K562 (cell line): ENCODE measurements at regions not wholly inside any gene's neighbourhood (a gene's known extent, or its start where the extent isn't known, plus 50 kb on each side); places are given as distances from the start of the nearest gene placed in this dataset.

Experiments used
- ATAC-seq: fragments of 200-7000 bp; cut with Tn5 transposase; 3 replicates; pipeline ENCODE4 v1.9.1; 2020; ENCODE audit warnings: moderate library complexity
- BruUV-seq: library from RNA; stranded (reverse); fragments of 400-500 nt; replicated peaks from 2 replicates; lab custom pipeline; 2021; lab: Mats Ljungman, UMichigan
- CTCF ChIA-PET: fragments of 300-600 bp; formaldehyde crosslinking; extraction: SDS; loops from one replicate; lab custom pipeline; 2021; ENCODE audit warnings: low intra/inter-chr PET ratio; lab: Yijun Ruan, JAX
- POLR2A ChIA-PET: fragments of 300-600, 350-650 bp; sonication (Branson Sonifier 250); formaldehyde crosslinking; extraction: SDS; loops from one replicate; lab custom pipeline; 2021; ENCODE audit warnings: antibody characterized with exemption, inconsistent platforms; lab: Yijun Ruan, JAX
- DNase-seq, 4 experiments: peaks; one replicate each; pipeline versions ENCODE4 v3.0.0 to v3.0.0-alpha.2; 2011 to 2018; ENCODE audit warnings: low spot score in 3 of 4, mixed read lengths in 3 of 4; ENCODE audit errors: extremely low read depth in 1 of 4
- FAIRE-seq: peaks from 2 replicates; lab custom pipeline; 2011; peaks lifted over from hg19 to GRCh38; lab: Jason Lieb, UNC
- H2AFZ ChIP-seq: 2 replicates; pipeline ENCODE4 v1.6.0; 2011; ENCODE audit warnings: low read depth, low read length, control low read depth, inconsistent platforms
- H3K27ac ChIP-seq: fragments of 200-600 bp; 3 replicates; pipeline ENCODE4 v1.8.0; 2011; ENCODE audit warnings: low read depth, mild to moderate bottlenecking, control low read depth, inconsistent platforms, low read length, moderate library complexity, mixed read lengths; ENCODE audit errors: extremely low read depth
- H3K27me3 ChIP-seq, 2 experiments: fragments of 300-600 bp in 1 of 2; 2 replicates in 1 of 2; 3 replicates in 1 of 2; pipeline versions ENCODE4 v1.6.0 to v1.8.0; 2011; ENCODE audit warnings: inconsistent platforms in 2 of 2, low read length in 2 of 2, mild to moderate bottlenecking in 1 of 2, mixed read lengths in 1 of 2, moderate library complexity in 1 of 2; ENCODE audit not compliant: control insufficient read depth in 2 of 2, insufficient read depth in 2 of 2
- H3K36me3 ChIP-seq: fragments of 300-600 bp; 3 replicates; pipeline ENCODE4 v1.8.0; 2011; ENCODE audit warnings: mild to moderate bottlenecking, low read length, inconsistent platforms; ENCODE audit not compliant: control insufficient read depth, insufficient read depth
- H3K4me1 ChIP-seq, 2 experiments: fragments of 200-600 bp in 1 of 2; replicated peaks in 1 of 2; 2 replicates in 1 of 2; 3 replicates in 1 of 2; pipeline versions ENCODE4 v1.5.1 to v1.8.0; 2011; ENCODE audit warnings: inconsistent platforms in 2 of 2, low read length in 2 of 2, mild to moderate bottlenecking in 1 of 2, mixed read lengths in 1 of 2, moderate library complexity in 1 of 2; ENCODE audit not compliant: control insufficient read depth in 2 of 2, insufficient read depth in 2 of 2
- H3K4me2 ChIP-seq: 2 replicates; pipeline ENCODE4 v1.6.1; 2011; ENCODE audit warnings: low read length, control low read depth, inconsistent platforms, mixed read lengths; ENCODE audit not compliant: insufficient read depth
- H3K4me3 ChIP-seq: fragments of 200-600 bp; sonication (generic), shearing (Covaris generic); 2 replicates; pipeline ENCODE4 v1.5.1; 2016; ENCODE audit warnings: control low read depth, inconsistent platforms
- H3K79me2 ChIP-seq: fragments of 200-600 bp; 3 replicates; pipeline ENCODE4 v1.8.0; 2011; ENCODE audit warnings: low read length, inconsistent platforms; ENCODE audit not compliant: control insufficient read depth, insufficient read depth
- H3K9ac ChIP-seq, 2 experiments: 2 replicates each; pipeline versions ENCODE4 v1.6.0 to v1.6.1; 2011; ENCODE audit warnings: low read depth in 2 of 2, low read length in 2 of 2, control low read depth in 1 of 2, inconsistent platforms in 1 of 2, mild to moderate bottlenecking in 1 of 2, mixed read lengths in 1 of 2; ENCODE audit not compliant: insufficient read depth in 1 of 2
- H3K9me1 ChIP-seq: one replicate; pipeline ENCODE4 v1.6.0; 2011; ENCODE audit warnings: inconsistent platforms, mild to moderate bottlenecking, low read length, moderate library complexity; ENCODE audit not compliant: control insufficient read depth, insufficient read depth
- H3K9me3 ChIP-seq: replicated peaks from 2 replicates; pipeline ENCODE4 v1.5.1; 2011; ENCODE audit warnings: low read depth, low read length, inconsistent platforms; ENCODE audit not compliant: control insufficient read depth, insufficient read depth
- H4K20me1 ChIP-seq: replicated peaks from 2 replicates; pipeline ENCODE4 v1.6.1; 2011; ENCODE audit warnings: low read length, inconsistent platforms, mixed read lengths; ENCODE audit not compliant: control insufficient read depth, insufficient read depth
- BACH1 ChIP-seq: fragments of 200-800 bp; sonication (Bioruptor generic); IDR thresholded peaks from 2 replicates; pipeline ENCODE4 v1.6.1; 2016; ENCODE audit warnings: missing genetic modification characterization, missing compliant biosample characterization
- NR2F6 ChIP-seq: fragments of 450-650 bp; formaldehyde crosslinking; IDR thresholded peaks from 2 replicates; pipeline ENCODE4 v1.4.0; 2020; ENCODE audit warnings: mild to moderate bottlenecking
- NR4A1 ChIP-seq, 2 experiments: fragments of 250-450 bp in 1 of 2; fragments of 450-650 bp in 1 of 2; sonication (Bioruptor Pico) in 1 of 2; IDR thresholded peaks; 2 replicates each; pipeline versions ENCODE4 v1.4.0 to v1.6.1; 2016 to 2020; ENCODE audit warnings: mild to moderate bottlenecking in 2 of 2, missing compliant biosample characterization in 1 of 2, missing genetic modification characterization in 1 of 2, moderate library complexity in 1 of 2
- SIN3B ChIP-seq: fragments of 450-650 bp; IDR thresholded peaks from 2 replicates; pipeline ENCODE4 v1.6.1; 2017; ENCODE audit warnings: low read depth, mild to moderate bottlenecking, moderate library complexity
- TCF3 ChIP-seq: sonication (generic); formaldehyde crosslinking; IDR thresholded peaks from 2 replicates; pipeline ENCODE4 v1.4.0; 2020; ENCODE audit warnings: mild to moderate bottlenecking, missing genetic modification reagents
- ZFP1 ChIP-seq: fragments of 450-650 bp; formaldehyde crosslinking; IDR thresholded peaks from 2 replicates; pipeline ENCODE4 v1.4.0; 2020; ENCODE audit warnings: mild to moderate bottlenecking, mixed read lengths
- in situ Hi-C: fragments of 300-500 bp; cut with MboI; formaldehyde crosslinking; loops from 4 replicates; pipeline ENCODE4 v1.15.0; 2018; ENCODE audit warnings: inconsistent platforms, mixed read lengths
- intact Hi-C: fragments of 100-400 bp; cut with micrococcal nuclease; formaldehyde crosslinking; loops from 2 replicates; pipeline ENCODE4 v1.14.2; 2022
- TF ChIP-seq, protein P1 (sequence below): sonication (generic); formaldehyde crosslinking; IDR thresholded peaks from 2 replicates; pipeline ENCODE4 v1.9.0; 2022; ENCODE audit warnings: mild to moderate bottlenecking, missing genetic modification reagents
- TF ChIP-seq, protein P2 (sequence below): fragments of 450-650 bp; IDR thresholded peaks from 2 replicates; pipeline ENCODE4 v1.6.1; 2017; ENCODE audit warnings: antibody characterized with exemption
- TF ChIP-seq, protein P3 (sequence below), 2 experiments: fragments of 450-650 bp; formaldehyde crosslinking in 1 of 2; IDR thresholded peaks; 2 replicates each; pipeline versions ENCODE4 v1.4.0 to v1.6.1; 2014 to 2020; ENCODE audit warnings: mild to moderate bottlenecking in 2 of 2, borderline replicate concordance in 1 of 2, low read depth in 1 of 2

DNA sequence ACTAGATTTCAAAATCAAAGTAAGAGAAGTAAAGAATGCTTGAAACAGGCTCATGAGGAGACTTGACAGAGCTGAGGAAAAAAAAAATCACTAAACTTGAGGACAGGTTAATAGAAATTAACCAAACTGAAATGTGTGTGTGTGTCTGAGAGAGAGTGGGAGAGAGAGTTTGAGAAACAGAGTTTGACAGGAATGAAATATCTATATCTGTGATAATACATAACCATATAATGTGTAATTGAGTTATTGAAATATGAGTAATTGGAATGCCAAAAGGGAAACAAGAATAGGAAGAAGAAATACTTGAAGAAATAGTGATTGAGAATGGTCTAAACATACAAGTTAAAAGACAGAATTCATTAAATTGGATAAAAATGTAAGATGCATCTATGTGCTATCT is 268.0 kb upstream of the CHRM2 start:
- FAIRE-seq (no peak), DNase-seq (no peak), ATAC-seq (no peak)
- H3K4me2 ChIP-seq: no peak overlapping the region
- ChIA-PET POLR2A (no interaction called here), CTCF (no interaction called here)
- no peak overlapping the region for H3K27ac ChIP-seq
- H3K4me1 ChIP-seq: no peaks in the 10 kb centered on the region
- no peaks in the 10 kb centered on the region for H3K27me3 ChIP-seq
- H3K9me3 ChIP-seq: no peaks in the 10 kb centered on the region
- no peak overlapping the region for H2AFZ ChIP-seq
- no peaks in the 10 kb centered on the region for H3K79me2 ChIP-seq
- no peaks in the 10 kb centered on the region for H3K36me3 ChIP-seq
- H4K20me1 ChIP-seq: no peaks in the 10 kb centered on the region
- no TSS peak for BruUV-seq
- H3K9me1 ChIP-seq: no peaks in the 10 kb centered on the region
- H3K4me3 ChIP-seq: no peak overlapping the region
- H3K9ac ChIP-seq: no peak overlapping the region
- intact Hi-C loops (no loop called here), in situ Hi-C loops (no loop called here)
- TF ChIP-seq SIN3B: no peak
- TF ChIP-seq ZFP1 (CRISPR knock-in tag): no peak
- no peak for TF ChIP-seq NR4A1 (CRISPR knock-in tag; IDR thresholded peaks at IDR 0.05)
- TF ChIP-seq NR4A1 (tag; IDR thresholded peaks at IDR 0.05): no peak
- no peak for TF ChIP-seq BACH1 (tag)
- TF ChIP-seq, protein P1, sequence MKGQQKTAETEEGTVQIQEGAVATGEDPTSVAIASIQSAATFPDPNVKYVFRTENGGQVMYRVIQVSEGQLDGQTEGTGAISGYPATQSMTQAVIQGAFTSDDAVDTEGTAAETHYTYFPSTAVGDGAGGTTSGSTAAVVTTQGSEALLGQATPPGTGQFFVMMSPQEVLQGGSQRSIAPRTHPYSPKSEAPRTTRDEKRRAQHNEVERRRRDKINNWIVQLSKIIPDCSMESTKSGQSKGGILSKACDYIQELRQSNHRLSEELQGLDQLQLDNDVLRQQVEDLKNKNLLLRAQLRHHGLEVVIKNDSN (CRISPR knock-in tag): no peak
- no peak for TF ChIP-seq TCF3 (CRISPR knock-in tag)
- TF ChIP-seq, protein P2, sequence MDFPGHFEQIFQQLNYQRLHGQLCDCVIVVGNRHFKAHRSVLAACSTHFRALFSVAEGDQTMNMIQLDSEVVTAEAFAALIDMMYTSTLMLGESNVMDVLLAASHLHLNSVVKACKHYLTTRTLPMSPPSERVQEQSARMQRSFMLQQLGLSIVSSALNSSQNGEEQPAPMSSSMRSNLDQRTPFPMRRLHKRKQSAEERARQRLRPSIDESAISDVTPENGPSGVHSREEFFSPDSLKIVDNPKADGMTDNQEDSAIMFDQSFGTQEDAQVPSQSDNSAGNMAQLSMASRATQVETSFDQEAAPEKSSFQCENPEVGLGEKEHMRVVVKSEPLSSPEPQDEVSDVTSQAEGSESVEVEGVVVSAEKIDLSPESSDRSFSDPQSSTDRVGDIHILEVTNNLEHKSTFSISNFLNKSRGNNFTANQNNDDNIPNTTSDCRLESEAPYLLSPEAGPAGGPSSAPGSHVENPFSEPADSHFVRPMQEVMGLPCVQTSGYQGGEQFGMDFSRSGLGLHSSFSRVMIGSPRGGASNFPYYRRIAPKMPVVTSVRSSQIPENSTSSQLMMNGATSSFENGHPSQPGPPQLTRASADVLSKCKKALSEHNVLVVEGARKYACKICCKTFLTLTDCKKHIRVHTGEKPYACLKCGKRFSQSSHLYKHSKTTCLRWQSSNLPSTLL: no peak
- TF ChIP-seq, protein P3, sequence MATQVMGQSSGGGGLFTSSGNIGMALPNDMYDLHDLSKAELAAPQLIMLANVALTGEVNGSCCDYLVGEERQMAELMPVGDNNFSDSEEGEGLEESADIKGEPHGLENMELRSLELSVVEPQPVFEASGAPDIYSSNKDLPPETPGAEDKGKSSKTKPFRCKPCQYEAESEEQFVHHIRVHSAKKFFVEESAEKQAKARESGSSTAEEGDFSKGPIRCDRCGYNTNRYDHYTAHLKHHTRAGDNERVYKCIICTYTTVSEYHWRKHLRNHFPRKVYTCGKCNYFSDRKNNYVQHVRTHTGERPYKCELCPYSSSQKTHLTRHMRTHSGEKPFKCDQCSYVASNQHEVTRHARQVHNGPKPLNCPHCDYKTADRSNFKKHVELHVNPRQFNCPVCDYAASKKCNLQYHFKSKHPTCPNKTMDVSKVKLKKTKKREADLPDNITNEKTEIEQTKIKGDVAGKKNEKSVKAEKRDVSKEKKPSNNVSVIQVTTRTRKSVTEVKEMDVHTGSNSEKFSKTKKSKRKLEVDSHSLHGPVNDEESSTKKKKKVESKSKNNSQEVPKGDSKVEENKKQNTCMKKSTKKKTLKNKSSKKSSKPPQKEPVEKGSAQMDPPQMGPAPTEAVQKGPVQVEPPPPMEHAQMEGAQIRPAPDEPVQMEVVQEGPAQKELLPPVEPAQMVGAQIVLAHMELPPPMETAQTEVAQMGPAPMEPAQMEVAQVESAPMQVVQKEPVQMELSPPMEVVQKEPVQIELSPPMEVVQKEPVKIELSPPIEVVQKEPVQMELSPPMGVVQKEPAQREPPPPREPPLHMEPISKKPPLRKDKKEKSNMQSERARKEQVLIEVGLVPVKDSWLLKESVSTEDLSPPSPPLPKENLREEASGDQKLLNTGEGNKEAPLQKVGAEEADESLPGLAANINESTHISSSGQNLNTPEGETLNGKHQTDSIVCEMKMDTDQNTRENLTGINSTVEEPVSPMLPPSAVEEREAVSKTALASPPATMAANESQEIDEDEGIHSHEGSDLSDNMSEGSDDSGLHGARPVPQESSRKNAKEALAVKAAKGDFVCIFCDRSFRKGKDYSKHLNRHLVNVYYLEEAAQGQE (IDR thresholded peaks at IDR 0.05; ENCODE audit: borderline replicate concordance): no peak
- TF ChIP-seq, protein P3 (CRISPR knock-in tag; IDR thresholded peaks at IDR 0.05; ENCODE audit: low read depth): no peak
- TF ChIP-seq NR2F6: no peak
